Glomerular endothelial cell (primary cell): ENCODE measurements at regions not wholly inside any gene's neighbourhood (a gene's known extent, or its start where the extent isn't known, plus 50 kb on each side); places are given as distances from the start of the nearest gene placed in this dataset.

Experiments used
- DNase-seq: peaks from one replicate; pipeline ENCODE4 v3.0.0-alpha.2; 2011; ENCODE audit warnings: low read depth, low spot score; ENCODE audit errors: extremely low read depth

DNA sequence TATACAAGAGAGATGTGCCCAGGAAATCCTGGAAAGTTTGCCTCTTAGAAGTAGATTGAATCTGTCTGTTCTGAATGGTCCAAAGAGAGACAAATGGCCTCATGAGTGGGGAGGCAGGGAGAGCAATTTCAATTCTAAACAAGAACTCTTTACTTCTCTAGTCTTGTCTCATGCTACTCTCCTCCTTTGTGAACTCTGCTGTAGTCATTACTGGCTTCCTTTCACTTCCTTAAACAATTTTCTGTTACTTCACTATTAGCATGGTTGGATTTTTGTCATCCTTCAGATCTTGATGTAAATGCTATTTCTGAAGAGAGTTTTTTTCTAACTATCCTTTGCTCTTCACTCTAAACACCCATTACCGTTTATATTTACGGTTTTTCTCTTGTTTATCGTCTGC lies 54.0 kb upstream of the GRIN3A start:
- no peak for DNase-seq

DNA sequence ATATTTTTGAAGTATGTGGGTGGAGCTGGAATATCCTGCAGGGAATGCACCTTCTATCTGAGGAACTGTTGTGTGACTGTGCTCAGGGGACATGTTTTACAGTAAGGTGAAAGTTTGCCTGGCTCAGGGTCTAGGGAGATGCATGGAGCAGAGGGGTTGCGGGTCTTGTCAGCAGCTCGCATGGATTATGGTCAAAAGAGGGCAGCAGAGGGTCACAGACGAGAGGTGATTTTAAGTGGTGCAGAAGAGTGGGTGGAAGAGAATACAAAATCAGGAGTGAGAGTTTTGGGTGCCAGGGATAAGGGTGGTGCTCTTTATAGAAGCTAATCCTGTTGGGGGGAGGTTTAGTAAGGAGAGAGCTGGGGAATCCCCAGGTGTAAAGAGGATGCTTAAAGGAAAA lies 53.5 kb upstream of the GRIN3A start:
- DNase-seq = no peak

DNA sequence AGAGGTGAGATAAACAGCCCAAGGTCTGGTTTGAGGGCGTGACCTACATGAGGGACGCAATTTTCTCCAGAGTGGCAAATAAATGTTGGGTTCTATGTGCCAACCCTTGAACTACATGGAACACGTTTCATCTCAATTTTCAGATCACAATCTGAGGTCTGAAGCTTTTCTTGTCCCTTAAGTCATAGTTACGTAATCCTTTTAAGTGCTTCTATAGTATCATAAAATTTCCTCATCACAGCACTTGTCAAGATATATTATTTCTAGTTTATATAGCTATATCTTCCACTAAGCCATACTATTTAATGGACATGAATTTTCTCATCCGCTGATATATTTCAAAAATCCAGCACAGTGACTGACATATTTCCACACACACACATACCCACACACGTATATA lies 53.1 kb upstream of the GRIN3A start:
- no peak for DNase-seq
